ENCODE measurements at regions not wholly inside any gene's neighbourhood (a gene's known extent, or its start where the extent isn't known, plus 50 kb on each side); places are given as distances from the start of the nearest gene placed in this dataset.
"Not testable (repeated sequence)": the region's sequence is repeated elsewhere in the genome, so short reads cannot be mapped to it uniquely, and the experiment has no call there.

DNA sequence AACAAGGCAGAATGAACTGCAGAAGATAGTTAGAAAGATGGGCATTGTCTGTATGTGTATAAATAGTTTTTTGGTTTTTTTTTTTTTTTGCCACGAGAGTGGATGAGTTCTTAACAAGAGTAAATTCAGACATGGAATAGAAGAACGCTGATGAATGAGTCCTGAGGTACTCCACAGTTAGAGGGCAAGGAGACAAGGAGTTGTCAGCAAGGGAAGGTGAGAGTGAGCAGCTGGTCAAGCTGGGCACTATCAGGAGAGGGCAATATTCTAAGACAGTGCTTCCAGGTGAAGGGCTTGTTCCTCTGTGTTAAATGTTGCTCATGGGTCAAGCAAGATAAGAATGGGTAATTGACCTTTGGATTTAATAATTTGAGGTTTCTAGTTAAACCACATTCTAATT is 138.6 kb upstream of the FAM78B start:
- no peak for DNase-seq (ENCODE audit: low read depth in 3 of 3, low spot score in 1 of 3)

DNA sequence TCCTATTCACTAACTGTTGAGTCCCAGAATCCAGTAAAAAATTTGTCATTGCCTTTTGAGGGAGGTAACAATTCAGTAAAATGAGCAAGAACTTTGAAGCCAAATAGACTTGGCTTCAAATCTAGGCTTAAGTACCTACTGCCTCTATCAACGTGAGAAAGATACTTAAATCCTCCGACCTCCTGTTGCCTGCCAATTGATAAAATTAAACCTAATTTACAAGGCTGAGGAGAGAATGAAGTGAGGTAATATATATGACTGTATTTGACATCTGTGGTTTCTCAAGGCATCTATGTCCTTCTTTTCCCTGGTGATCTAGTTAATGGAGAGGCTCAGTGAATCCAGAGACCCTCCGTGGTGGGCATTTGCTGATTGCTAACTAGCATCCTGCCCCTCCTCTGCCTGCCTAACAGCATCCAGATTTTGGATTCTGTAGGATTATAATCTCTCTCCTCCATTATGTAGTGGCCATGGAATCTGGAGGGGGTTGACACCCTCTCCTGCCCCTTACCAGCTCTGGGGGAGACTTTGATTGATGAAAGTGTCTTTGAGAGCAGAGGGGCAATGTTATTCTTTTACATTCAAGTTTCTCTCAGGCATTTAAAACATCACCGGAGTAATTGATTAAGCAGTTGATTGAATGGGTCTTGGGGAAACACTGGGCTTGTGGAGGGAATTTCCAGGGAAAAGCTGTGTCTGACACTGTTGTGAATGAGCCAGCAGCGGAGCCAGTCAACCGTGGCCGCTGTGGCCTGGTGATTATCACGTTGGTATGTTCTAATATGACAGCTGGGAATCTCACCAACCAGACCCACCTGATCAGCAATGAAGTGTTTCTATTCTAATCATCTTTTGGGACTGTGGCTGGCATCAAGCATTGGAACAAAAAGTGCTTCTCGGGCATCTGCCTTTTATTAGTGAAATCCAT is 140.7 kb upstream of the FAM78B start:
- DNase-seq (ENCODE audit: low read depth in 3 of 3, low spot score in 1 of 3) = no peak

- DNase-seq (ENCODE audit: low read depth in 3 of 3, low spot score in 1 of 3) = not testable (repeated sequence)
These were observed 149.5 kb upstream of the FAM78B start for GRCh38 chr1:166316306-166316705.

- DNase-seq (ENCODE audit: low read depth in 3 of 3, low spot score in 1 of 3) = no peak
These were observed 155.7 kb upstream of the FAM78B start for GRCh38 chr1:166322470-166322869.

DNA sequence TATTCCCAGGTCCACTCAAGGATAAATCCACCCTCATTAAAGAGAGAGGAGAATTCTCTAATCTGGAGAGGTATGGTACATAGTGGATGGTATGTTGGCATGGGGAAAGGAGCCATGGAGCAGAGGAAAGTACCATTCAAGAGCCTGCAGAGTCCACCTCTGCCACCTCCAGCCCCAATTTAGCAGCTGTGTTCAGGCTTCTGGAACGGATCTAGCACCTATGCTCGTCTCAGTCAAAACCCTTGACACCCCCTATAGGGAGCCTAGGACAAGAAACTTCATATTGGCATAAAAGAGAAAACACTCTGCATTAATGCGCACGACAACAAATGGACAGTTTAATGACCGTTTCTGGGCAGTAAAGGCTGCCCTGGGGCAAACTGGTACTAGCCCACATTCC is 161.1 kb upstream of the FAM78B start:
- no peak for DNase-seq (ENCODE audit: low read depth in 3 of 3, low spot score in 1 of 3)

GRCh38 chr1:166328956-166329355 is 162.2 kb upstream of the FAM78B start:
- no peak for DNase-seq (ENCODE audit: low read depth in 3 of 3, low spot score in 1 of 3)

- DNase-seq (ENCODE audit: low read depth in 3 of 3, low spot score in 1 of 3) = no peak
These were observed 163.3 kb upstream of the FAM78B start for GRCh38 chr1:166330096-166330495.

DNA sequence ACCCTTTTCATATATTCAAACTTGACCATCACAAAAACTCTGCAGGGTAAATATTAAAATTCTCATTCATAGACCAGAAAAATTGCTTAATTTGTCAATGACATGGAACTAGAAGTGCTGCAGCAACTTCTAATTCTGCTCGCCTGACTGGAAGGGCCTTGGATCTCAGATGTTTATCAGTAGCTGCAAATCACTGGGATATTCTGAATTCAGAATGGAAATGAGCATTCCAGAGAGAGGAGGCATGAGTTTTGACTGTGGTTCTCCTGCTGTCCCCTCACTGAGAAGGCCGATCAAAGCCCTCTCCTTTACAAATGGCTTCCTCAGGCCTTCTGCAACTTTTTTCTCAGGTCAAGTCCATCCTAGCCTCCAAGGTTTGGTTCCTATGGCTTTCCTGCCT is 171.3 kb upstream of the FAM78B start:
- DNase-seq (ENCODE audit: low read depth in 3 of 3, low spot score in 1 of 3) = no peak

GRCh38 chr1:166340709-166341108 is 173.9 kb upstream of the FAM78B start:
- DNase-seq (ENCODE audit: low read depth in 3 of 3, low spot score in 1 of 3) = no peak

GRCh38 chr1:166343276-166343675 is 176.5 kb upstream of the FAM78B start:
- DNase-seq (ENCODE audit: low read depth in 3 of 3, low spot score in 1 of 3) = no peak

- DNase-seq (ENCODE audit: low read depth in 3 of 3, low spot score in 1 of 3) = no peak
These were observed 183.7 kb upstream of the FAM78B start for GRCh38 chr1:166350490-166350889.

DNA sequence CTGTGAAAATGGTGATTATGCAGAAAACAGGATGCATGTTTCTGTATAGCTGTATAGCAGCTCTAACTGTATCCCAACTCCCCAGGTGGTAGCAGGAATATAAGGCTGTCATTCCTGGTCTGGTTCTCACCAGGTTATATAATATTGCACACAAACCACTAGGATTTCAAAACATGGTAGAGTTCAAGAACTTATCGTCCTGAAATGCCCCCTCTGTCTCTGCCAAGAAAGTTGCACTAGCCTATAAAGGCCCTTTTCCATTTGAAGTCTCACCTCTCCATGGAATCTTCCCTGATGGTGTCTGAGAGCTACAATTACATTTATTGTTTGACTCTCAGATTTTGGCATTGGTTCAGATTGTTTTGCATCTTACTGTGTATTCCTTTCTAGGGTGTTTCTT is 184.9 kb upstream of the FAM78B start:
- DNase-seq (ENCODE audit: low read depth in 3 of 3, low spot score in 1 of 3) = no peak

DNA sequence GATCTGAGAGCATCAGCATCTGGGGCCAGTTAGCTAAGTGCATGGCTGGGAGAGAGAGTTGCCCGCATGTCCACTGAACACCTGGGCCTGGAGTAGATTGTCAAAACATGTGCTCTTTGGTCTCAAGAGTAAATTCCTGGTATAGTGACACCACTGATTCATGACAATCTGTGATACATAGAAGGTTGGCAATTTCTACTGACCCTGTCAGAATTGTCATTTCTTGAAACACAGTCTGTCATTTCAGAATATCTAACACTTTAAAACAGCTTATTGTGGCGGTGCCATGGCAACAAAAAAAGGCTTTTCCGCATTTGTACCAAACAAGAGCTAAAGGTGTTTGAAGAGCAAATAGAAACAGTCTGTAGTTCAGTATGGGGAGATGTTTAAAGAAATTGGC is 186.4 kb upstream of the FAM78B start:
- DNase-seq (ENCODE audit: low read depth in 3 of 3, low spot score in 1 of 3) = no peak

DNA sequence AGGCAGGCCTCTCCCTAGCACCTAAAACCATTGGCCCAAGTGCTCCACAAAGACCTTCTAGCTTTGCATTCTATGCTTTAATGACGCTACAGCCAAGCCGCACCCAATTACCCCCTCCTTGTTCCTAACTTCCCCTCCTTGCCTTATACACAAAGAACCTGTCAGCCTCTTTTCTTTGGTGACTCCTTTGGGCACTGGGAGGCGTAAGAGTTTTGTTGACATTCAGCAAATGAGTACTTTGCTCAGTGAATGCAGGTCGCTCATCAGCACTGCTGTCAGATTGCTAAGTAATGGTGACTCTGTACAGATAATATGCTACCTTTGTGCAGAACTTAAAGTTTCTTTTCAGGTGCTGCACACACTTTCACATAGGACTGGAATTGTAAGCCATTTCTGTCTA is 187.6 kb upstream of the FAM78B start:
- no peak for DNase-seq (ENCODE audit: low read depth in 3 of 3, low spot score in 1 of 3)

DNA sequence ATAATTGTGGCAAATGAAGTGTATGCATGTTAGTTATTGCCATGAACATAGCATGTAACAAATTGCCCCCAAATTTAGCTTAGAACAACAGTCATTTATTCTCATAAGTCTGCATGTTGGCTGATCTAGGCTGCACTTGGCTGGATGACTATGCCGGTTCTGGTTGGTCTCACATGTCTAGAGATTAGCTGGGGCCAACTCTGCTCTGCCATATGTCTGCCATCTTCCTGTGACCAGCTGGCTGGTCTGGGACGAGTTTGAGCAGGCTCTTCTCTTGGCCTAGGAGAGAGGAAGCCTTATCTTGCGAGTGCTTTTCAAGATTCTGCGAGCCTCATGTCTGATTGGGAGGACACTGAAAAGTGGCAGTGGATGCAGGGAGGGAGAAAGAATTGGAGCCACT is 198.3 kb upstream of the FAM78B start:
- no peak for DNase-seq (ENCODE audit: low read depth in 3 of 3, low spot score in 1 of 3)

GRCh38 chr1:166368030-166368429 is 201.2 kb upstream of the FAM78B start:
- no peak for DNase-seq (ENCODE audit: low read depth in 3 of 3, low spot score in 1 of 3)

GRCh38 chr1:166377896-166378295 is 211.1 kb upstream of the FAM78B start:
- DNase-seq (ENCODE audit: low read depth in 3 of 3, low spot score in 1 of 3) = no peak

DNA sequence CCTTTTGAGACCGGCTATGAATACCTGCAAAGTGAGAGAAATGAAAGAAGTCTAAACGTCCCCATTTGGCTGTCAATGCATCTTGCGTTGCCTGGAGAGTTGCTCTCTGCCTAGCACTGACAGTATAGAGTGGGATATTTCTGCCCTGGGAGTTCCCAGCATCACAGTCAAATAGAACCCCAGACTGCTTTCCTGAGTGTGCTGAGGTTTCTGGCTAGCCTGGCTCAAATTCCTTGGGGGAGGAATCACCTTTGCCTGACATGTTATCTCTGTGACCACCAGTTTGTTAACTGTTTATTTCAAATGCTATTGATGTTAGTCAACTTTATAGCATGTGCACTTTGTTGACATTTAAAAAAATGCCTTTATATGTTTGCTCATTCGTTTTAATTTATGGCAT is 212.0 kb upstream of the FAM78B start:
- no peak for DNase-seq (ENCODE audit: low read depth in 3 of 3, low spot score in 1 of 3)

- DNase-seq (ENCODE audit: low read depth in 3 of 3, low spot score in 1 of 3) = no peak
These were observed 212.6 kb upstream of the FAM78B start for GRCh38 chr1:166379447-166379846.

GRCh38 chr1:166383137-166383536 is 216.3 kb upstream of the FAM78B start:
- DNase-seq (ENCODE audit: low read depth in 3 of 3, low spot score in 1 of 3) = no peak

DNA sequence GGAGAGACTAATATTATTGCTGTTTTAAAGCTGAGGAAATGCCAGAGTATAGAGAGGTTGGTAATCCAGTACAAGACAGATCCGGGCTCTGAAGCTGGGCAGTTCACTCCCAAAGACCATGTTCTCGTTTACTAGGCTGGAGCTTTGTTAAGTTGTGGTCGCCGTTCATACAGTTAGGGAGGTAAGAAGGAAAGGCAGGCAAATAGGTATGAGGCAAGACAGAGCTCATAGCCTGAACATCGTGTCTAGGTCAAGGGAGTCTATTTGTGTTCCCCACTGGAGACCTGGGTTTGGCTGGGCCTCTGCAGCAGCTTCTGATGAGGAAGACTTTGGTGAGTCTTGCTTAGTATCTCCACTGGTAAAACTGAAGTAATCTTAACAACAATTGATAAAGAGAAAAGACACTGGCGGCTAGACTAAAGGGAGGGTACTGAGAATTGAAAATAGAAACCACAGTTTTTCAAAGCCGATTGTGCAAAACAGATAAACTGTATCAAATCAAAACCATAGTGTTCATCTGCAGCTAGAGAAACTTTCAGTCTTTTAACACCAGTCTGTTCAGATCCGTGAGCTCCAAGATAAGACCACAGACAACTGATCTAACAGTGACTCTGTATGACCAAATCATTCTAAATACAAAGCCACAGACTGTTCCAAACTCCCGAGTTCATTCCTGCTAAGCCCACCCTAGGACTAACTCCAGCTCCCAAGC is 217.0 kb upstream of the FAM78B start:
- no peak for DNase-seq (ENCODE audit: low read depth in 3 of 3, low spot score in 1 of 3)

DNA sequence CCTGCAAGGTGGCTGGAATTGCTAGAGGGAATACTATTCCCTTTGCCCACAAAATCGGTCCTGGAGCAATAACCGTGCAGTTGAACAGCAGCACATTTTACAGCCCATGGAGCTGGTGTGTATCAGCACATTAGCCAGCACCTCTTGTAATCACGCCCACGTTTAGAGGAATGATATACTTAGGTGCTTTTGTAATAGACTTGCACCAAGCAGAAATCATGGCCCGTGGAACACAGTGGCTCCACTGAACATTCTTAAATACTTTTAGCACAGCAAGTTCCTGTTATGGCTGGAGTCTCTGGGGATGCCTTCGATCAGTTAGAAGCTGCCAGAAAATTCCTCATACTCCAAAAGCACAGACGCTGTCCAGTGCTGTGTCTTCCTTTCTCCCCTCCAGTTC is 218.1 kb upstream of the FAM78B start:
- DNase-seq (ENCODE audit: low read depth in 3 of 3, low spot score in 1 of 3) = no peak

Data from stimulated activated CD4-positive, alpha-beta T cell treated with anti-CD3 and anti-CD28 coated beads, TNF-alpha, amount 100 ng/mL, for 1 hour (primary cell).